GM23248 (cell line): ENCODE measurements at regions not wholly inside any gene's neighbourhood (a gene's known extent, or its start where the extent isn't known, plus 50 kb on each side); places are given as distances from the start of the nearest gene placed in this dataset.

Source experiments
- EZH2 ChIP-seq: fragments of 200-600 bp; sonication (generic); IDR thresholded peaks from 2 replicates; pipeline ENCODE4 v1.6.1; 2018; ENCODE audit warnings: antibody characterized with exemption, mild to moderate bottlenecking; ENCODE audit not compliant: insufficient read depth, poor library complexity, severe bottlenecking
- EZH2phosphoT487 ChIP-seq: fragments of 200-600 bp; sonication (generic); IDR thresholded peaks from 2 replicates; pipeline ENCODE4 v1.6.1; 2018; ENCODE audit warnings: antibody characterized with exemption, moderate library complexity, mild to moderate bottlenecking, low read depth; ENCODE audit not compliant: insufficient read depth

DNA sequence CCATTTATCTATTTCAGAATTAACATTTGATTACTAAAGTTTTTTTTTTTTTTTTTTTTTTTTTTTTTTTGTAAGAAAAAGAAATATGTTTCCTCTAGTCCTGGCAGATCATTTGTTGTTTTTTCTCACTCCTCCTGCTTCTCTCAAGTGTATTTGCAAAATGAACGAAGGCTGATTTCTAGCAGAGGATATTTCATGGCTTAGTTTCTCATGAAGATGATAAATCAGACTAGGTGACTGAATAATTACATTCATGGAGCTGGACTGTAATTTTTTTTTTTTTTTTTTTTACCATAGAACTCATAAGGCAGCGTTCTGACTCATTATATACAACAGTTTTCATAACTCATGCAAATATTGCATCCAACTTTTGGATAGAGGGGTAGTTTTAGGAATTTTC, 332.5 kb upstream of the SEMA6D start:
- TF ChIP-seq EZH2phosphoT487: no peak
- no peak for TF ChIP-seq EZH2
